SK-N-SH treated with all-trans-retinoic acid at 6 μM for 48 hours (cell line): ENCODE measurements at regions not wholly inside any gene's neighbourhood (a gene's known extent, or its start where the extent isn't known, plus 50 kb on each side); places are given as distances from the start of the nearest gene placed in this dataset.

Source experiments
- CSDC2 ChIP-seq: fragments of 250-450 bp; sonication (Bioruptor Pico); IDR thresholded peaks from 2 replicates; pipeline ENCODE4 v1.5.0; 2020; ENCODE audit warnings: mild to moderate bottlenecking, moderate library complexity
- ISL1 ChIP-seq: fragments of 250-450 bp; sonication (Bioruptor Pico); IDR thresholded peaks from 2 replicates; pipeline ENCODE4 v2.1.2; 2022; ENCODE audit warnings: mild to moderate bottlenecking, moderate library complexity
- OSR1 ChIP-seq: fragments of 250-450 bp; sonication (Bioruptor Pico); IDR thresholded peaks from 2 replicates; pipeline ENCODE4 v1.8.0; 2022; ENCODE audit warnings: moderate library complexity, mild to moderate bottlenecking, inconsistent platforms
- TOX ChIP-seq: fragments of 250-450 bp; sonication (Bioruptor Pico); IDR thresholded peaks from 2 replicates; pipeline ENCODE4 v1.8.0; 2021; ENCODE audit warnings: mild to moderate bottlenecking, moderate library complexity, borderline replicate concordance
- ZFP3 ChIP-seq: fragments of 250-450 bp; sonication (Bioruptor Pico); IDR thresholded peaks from 2 replicates; pipeline ENCODE4 v1.5.0; 2020; ENCODE audit warnings: mild to moderate bottlenecking, moderate library complexity
- ZFP30 ChIP-seq: fragments of 450-650 bp; formaldehyde crosslinking; IDR thresholded peaks from 2 replicates; pipeline ENCODE4 v1.5.0; 2022; ENCODE audit warnings: mild to moderate bottlenecking, moderate library complexity
- TF ChIP-seq, protein P1 (sequence below): fragments of 250-450 bp; sonication (Bioruptor Pico); IDR thresholded peaks from 2 replicates; pipeline ENCODE4 v1.5.1; 2020; ENCODE audit warnings: low read depth, mild to moderate bottlenecking, moderate library complexity

DNA sequence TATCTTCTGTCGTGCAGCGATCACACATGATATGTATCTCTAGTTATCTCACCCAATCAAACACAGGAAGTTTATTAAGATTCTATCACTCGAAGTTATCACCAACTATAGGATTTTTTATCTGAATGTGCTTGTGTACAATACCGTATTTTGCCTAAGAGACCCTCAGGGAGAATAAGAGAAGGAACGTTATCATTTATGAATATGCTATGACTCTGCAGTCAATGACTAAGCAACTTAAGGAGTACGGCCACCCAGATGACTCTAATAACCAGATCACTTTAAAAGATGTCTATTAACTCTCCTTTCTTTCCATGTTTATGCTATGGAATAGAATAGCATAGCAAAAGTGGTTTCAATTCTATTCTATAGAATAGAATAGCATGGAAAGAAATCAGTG lies 486.4 kb downstream of the BCL11B start:
- TF ChIP-seq CSDC2 (CRISPR knock-in tag) (no peak), TOX (CRISPR knock-in tag) (no peak), ISL1 (CRISPR knock-in tag) (no peak), ZFP30 (CRISPR knock-in tag) (no peak), OSR1 (CRISPR knock-in tag) (no peak), ZFP3 (no peak)
- TF ChIP-seq, protein P1, sequence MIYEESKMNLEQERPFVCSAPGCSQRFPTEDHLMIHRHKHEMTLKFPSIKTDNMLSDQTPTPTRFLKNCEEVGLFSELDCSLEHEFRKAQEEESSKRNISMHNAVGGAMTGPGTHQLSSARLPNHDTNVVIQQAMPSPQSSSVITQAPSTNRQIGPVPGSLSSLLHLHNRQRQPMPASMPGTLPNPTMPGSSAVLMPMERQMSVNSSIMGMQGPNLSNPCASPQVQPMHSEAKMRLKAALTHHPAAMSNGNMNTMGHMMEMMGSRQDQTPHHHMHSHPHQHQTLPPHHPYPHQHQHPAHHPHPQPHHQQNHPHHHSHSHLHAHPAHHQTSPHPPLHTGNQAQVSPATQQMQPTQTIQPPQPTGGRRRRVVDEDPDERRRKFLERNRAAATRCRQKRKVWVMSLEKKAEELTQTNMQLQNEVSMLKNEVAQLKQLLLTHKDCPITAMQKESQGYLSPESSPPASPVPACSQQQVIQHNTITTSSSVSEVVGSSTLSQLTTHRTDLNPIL (CRISPR knock-in tag) = no peak
